ENCODE measurements at regions not wholly inside any gene's neighbourhood (a gene's known extent, or its start where the extent isn't known, plus 50 kb on each side); places are given as distances from the start of the nearest gene placed in this dataset.

- no peak for TF ChIP-seq POLR2A (IDR thresholded peaks at IDR 0.05)
- no peak for TF ChIP-seq CTCF (IDR thresholded peaks at IDR 0.05)
Observed at GRCh38 chr6:113006494-113006893, 659.4 kb downstream of the RFPL4B start.
